GM12872 (cell line): ENCODE measurements at regions not wholly inside any gene's neighbourhood (a gene's known extent, or its start where the extent isn't known, plus 50 kb on each side); places are given as distances from the start of the nearest gene placed in this dataset.

Experiments
- CTCF ChIP-seq: IDR thresholded peaks from 3 replicates; pipeline ENCODE4 v1.5.1; 2011; ENCODE audit warnings: low read depth, mild to moderate bottlenecking, low read length, moderate library complexity; ENCODE audit not compliant: insufficient read depth

DNA sequence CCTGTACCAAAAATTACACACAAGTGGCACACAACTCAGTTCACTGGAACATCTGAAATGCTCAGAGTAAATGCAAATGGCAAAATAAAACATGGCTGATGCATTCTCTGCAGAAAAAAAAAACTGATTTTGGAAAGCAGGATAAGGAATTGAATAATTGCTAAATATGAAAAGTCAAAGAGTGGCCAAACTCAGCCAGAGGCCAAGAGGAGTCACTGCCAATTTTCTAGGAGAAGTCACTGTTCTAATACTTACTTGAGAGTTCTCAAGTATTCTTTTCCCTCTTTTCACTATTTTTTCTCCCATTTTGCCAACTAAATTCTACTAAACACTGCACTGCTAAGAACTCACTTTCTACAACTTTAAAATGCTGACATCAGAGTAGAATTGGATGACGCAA is 1018.6 kb downstream of the TUSC7 start:
- no peak for TF ChIP-seq CTCF

DNA sequence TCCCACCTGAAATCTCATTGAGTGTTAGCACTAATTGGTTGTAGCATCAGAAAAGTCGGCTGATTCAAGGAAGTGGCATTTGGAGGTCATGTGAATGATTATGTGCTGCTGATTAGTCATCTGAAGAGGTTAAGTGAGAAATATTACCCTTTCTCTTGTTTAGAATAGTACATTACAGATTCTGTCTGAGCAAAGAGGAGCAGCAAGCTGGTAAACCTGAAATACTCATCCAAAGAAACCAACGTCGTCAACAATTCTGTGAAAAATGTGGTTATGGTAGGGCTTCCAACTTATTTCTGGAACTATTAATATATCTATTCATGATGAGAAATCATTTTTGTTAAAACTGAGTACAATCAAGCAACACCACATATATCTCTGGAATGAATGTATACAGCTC is 1024.9 kb downstream of the TUSC7 start:
- TF ChIP-seq CTCF, result no peak

- TF ChIP-seq CTCF, result no peak
Measured at GRCh38 chr3:117735481-117736101, 1026.0 kb downstream of the TUSC7 start.

DNA sequence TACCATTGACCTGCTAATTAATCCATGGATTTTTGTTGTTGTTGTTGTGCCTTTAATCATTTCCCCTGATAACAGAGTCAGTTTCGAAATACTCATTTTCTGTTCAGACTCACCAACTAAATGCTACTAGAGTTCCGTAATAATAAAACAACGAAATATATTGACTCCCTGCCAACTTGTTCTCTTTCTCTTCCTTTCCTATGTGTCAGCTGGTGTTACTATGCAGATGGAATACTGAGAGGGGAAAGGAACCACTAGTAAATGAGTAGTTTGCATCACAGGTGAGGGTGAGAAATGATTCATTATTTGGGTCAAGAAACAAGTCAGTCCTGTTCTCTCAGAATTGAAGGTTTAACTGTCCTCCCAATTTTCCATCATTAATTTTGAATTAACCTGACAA is 1027.3 kb downstream of the TUSC7 start:
- no peak for TF ChIP-seq CTCF

DNA sequence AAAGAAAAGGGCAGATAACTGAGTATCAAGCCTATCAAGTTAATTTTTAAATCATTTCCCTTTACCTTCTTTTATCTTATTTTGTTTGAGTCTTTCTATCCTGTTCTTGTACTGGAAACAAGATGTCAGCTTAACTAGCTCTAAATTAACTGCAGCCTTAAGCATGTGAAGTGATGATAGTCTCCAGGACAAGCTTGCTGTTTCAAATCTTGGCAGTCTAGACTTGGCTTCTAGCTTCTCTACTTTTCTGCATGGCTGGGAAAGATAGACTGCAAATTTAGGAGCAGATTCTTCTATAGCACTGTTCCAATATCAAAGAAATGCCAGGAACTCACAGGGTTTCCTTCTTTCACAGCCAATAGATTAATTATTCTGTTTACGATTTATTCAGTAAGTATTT is 1034.4 kb downstream of the TUSC7 start:
- no peak for TF ChIP-seq CTCF

DNA sequence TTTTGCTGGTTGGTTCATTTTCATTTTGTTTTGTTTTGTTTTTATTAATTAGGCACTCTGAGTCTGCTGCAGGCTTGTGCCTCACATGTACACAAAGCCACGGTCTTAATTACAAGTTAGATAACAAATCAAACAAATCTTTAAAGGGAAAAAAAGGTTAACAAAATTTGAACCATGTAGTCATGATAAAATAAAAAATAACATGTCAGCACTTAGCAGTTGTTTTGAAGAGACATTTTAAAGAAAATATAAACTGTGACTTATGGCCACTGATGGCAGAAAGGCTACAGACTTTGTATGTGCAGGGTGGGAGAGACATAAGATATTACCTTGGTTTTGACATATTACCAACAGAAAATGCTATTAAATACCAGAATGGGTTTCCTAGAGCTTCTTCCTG is 1035.4 kb downstream of the TUSC7 start:
- TF ChIP-seq CTCF, result no peak

DNA sequence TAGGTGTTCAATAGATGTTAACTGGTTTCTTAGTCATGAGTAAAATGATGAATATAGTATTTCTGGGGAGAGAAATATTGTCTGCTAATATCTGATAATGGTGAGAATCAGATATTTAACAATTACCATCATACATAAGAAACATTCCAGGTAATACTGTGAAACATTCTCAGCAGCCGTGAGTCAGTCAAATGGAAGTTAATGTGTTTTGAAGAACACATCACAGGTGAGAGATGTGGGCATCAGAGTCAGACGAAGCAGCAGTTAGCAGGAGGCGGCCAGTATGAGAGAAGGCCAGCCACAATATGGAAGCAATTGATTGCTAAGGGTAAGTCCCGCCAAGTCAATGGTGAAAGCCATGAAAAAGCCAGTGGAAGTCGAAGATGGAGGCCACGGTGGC is 1035.9 kb downstream of the TUSC7 start:
- TF ChIP-seq CTCF, result no peak
